GM23338 (cell line): ENCODE measurements at regions not wholly inside any gene's neighbourhood (a gene's known extent, or its start where the extent isn't known, plus 50 kb on each side); places are given as distances from the start of the nearest gene placed in this dataset.

Experiments
- ATAC-seq: fragments of 200-7000 bp; cut with Tn5 transposase; 3 replicates; pipeline ENCODE4 v1.9.1; 2020
- DNase-seq: peaks from one replicate; pipeline ENCODE4 v3.0.0-alpha.2; 2015; ENCODE audit warnings: low spot score
- H2AFZ ChIP-seq: fragments of 200-600 bp; sonication (generic); 2 replicates; pipeline ENCODE4 v1.8.0; 2016; ENCODE audit warnings: antibody characterized with exemption, mild to moderate bottlenecking, moderate library complexity
- H3F3A ChIP-seq: fragments of 200-600 bp; sonication (generic); replicated peaks from 2 replicates; pipeline ENCODE4 v1.8.0; 2017; ENCODE audit warnings: antibody characterized with exemption, mixed run types, low read depth
- H3K27ac ChIP-seq: fragments of 200-600 bp; sonication (generic); 2 replicates; pipeline ENCODE4 v1.6.1; 2016; ENCODE audit warnings: low read depth
- H3K27me3 ChIP-seq: fragments of 200-600 bp; sonication (generic); 2 replicates; pipeline ENCODE4 v1.8.0; 2016; ENCODE audit warnings: mild to moderate bottlenecking, mixed run types, moderate library complexity; ENCODE audit not compliant: insufficient read depth
- H3K36me3 ChIP-seq: fragments of 200-600 bp; sonication (generic); 2 replicates; pipeline ENCODE4 v1.8.0; 2016; ENCODE audit warnings: mild to moderate bottlenecking; ENCODE audit not compliant: insufficient read depth
- H3K4me1 ChIP-seq: fragments of 200-600 bp; sonication (generic); 2 replicates; pipeline ENCODE4 v1.8.0; 2016; ENCODE audit warnings: mild to moderate bottlenecking, moderate library complexity; ENCODE audit not compliant: insufficient read depth
- H3K4me2 ChIP-seq: fragments of 200-600 bp; sonication (generic); 2 replicates; pipeline ENCODE4 v1.7.1; 2017; ENCODE audit warnings: mixed run types
- H3K4me3 ChIP-seq: fragments of 200-600 bp; sonication (generic); 2 replicates; pipeline ENCODE4 v1.6.1; 2016; ENCODE audit warnings: mixed run types
- H3K79me2 ChIP-seq: fragments of 200-600 bp; sonication (generic); replicated peaks from 2 replicates; pipeline ENCODE4 v1.8.0; 2017; ENCODE audit warnings: mild to moderate bottlenecking; ENCODE audit not compliant: insufficient read depth
- H3K9me2 ChIP-seq: fragments of 200-600 bp; sonication (generic); 2 replicates; pipeline ENCODE4 v1.8.0; 2017; ENCODE audit not compliant: insufficient read depth
- H4K20me1 ChIP-seq: fragments of 200-600 bp; sonication (generic); replicated peaks from 2 replicates; pipeline ENCODE4 v1.8.0; 2017; ENCODE audit warnings: mild to moderate bottlenecking; ENCODE audit not compliant: insufficient read depth
- H3K27ac Mint-ChIP-seq: 2 replicates; pipeline ENCODE4 v1.8.0; 2020; ENCODE audit warnings: inconsistent platforms, mild to moderate bottlenecking, moderate library complexity, mixed read lengths
- H3K27me3 Mint-ChIP-seq: 3 replicates; pipeline ENCODE4 v1.8.0; 2022; ENCODE audit warnings: low read depth, mild to moderate bottlenecking, moderate library complexity, mixed read lengths, inconsistent platforms; ENCODE audit not compliant: insufficient read depth, poor library complexity
- H3K36me3 Mint-ChIP-seq: 3 replicates; pipeline ENCODE4 v1.8.0; 2021; ENCODE audit warnings: low read depth, mild to moderate bottlenecking, inconsistent platforms, moderate library complexity, mixed read lengths
- H3K4me1 Mint-ChIP-seq: 3 replicates; pipeline ENCODE4 v1.8.0; 2020; ENCODE audit warnings: mild to moderate bottlenecking, inconsistent platforms, mixed read lengths
- H3K4me3 Mint-ChIP-seq: 3 replicates; pipeline ENCODE4 v1.8.0; 2021; ENCODE audit warnings: moderate library complexity, mild to moderate bottlenecking, inconsistent platforms, mixed read lengths
- H3K9me3 Mint-ChIP-seq: 3 replicates; pipeline ENCODE4 v1.8.0; 2020; ENCODE audit warnings: moderate library complexity, mild to moderate bottlenecking, inconsistent platforms, mixed read lengths
- CREB1 ChIP-seq: fragments of 250-450 bp; sonication (Bioruptor Pico); IDR thresholded peaks from 2 replicates; pipeline ENCODE4 v1.5.0; 2020; ENCODE audit warnings: low read depth, mild to moderate bottlenecking, moderate library complexity
- EZH2phosphoT487 ChIP-seq: fragments of 200-600 bp; sonication (generic); IDR thresholded peaks from one replicate; pipeline ENCODE4 v1.8.1; 2018; ENCODE audit warnings: antibody characterized with exemption; ENCODE audit not compliant: unreplicated experiment
- JUNB ChIP-seq: IDR thresholded peaks from one replicate; pipeline ENCODE4 v1.6.1; 2016; ENCODE audit warnings: antibody characterized with exemption; ENCODE audit not compliant: unreplicated experiment
- NANOG ChIP-seq: IDR thresholded peaks from 2 replicates; pipeline ENCODE4 v1.6.1; 2016; ENCODE audit warnings: antibody characterized with exemption, borderline replicate concordance
- REST ChIP-seq: IDR thresholded peaks from one replicate; pipeline ENCODE4 v1.6.1; 2018; ENCODE audit warnings: antibody characterized with exemption; ENCODE audit not compliant: unreplicated experiment
- STAT1 ChIP-seq: IDR thresholded peaks from one replicate; pipeline ENCODE4 v1.6.1; 2016; ENCODE audit warnings: antibody characterized with exemption; ENCODE audit not compliant: unreplicated experiment
- ZNF114 ChIP-seq: fragments of 250-450 bp; sonication (Bioruptor Pico); IDR thresholded peaks from 2 replicates; pipeline ENCODE4 v1.5.0; 2020; ENCODE audit warnings: mild to moderate bottlenecking, moderate library complexity
- TF ChIP-seq, protein P1 (sequence below), 2 experiments: fragments of 200-600 bp in 1 of 2; sonication (generic) in 1 of 2; conservative IDR thresholded peaks; 2 replicates each; pipeline versions ENCODE4 v1.5.1 to v1.6.1; 2016 to 2017; ENCODE audit warnings: antibody characterized with exemption in 2 of 2, low read depth in 2 of 2, mild to moderate bottlenecking in 2 of 2, moderate library complexity in 1 of 2
- TF ChIP-seq, protein P2 (sequence below): fragments of 250-450 bp; sonication (Bioruptor Pico); IDR thresholded peaks from 2 replicates; pipeline ENCODE4 v1.5.0; 2020; ENCODE audit warnings: mild to moderate bottlenecking, moderate library complexity
- TF ChIP-seq, protein P3 (sequence below): IDR thresholded peaks from 2 replicates; pipeline ENCODE4 v1.6.1; 2016; ENCODE audit warnings: antibody characterized with exemption

DNA sequence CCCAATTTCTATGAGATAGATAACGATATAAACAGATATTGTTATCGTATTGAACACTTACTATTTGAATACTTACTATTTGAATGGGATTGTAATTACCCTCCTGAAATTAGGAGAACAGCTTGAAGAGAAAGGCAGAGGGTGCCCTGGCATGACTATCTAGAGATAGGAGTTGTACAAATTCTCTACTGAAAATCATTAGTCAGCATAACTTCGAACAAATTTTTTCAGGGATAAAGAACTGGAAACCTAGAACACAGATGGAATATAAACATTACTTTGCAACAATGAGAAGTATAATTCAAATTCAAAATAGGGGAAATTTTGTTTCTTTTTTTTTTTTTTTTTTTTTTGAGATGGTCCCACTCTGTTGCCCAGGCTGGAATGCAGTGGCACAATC is 1096.8 kb downstream of the C4orf33 start:
- Mint-ChIP-seq H3K27me3 (peaks cover 4% of the 10 kb centered on the region), H3K36me3 (peaks cover 41% of the 10 kb centered on the region), H3K4me1 (peaks cover 3% of the 10 kb centered on the region; the same call in 1 of the 3 replicates), H3K27ac (no peak overlapping the region), H3K4me3 (no peak overlapping the region), H3K9me3 (peaks cover 25% of the 10 kb centered on the region)
- Histone ChIP-seq H4K20me1 (no peaks in the 10 kb centered on the region), H3K4me1 (no peaks in the 10 kb centered on the region), H3K9me2 (peaks cover 19% of the 10 kb centered on the region), H3K27ac (no peak overlapping the region), H3F3A (no peaks in the 10 kb centered on the region), H2AFZ (no peak overlapping the region; the same call in 1 of the 2 replicates), H3K4me3 (no peak overlapping the region), H3K4me2 (no peak overlapping the region), H3K27me3 (no peaks in the 10 kb centered on the region), H3K79me2 (no peaks in the 10 kb centered on the region), H3K36me3 (no peaks in the 10 kb centered on the region)
- DNase-seq (no peak), ATAC-seq (no peak)
- TF ChIP-seq STAT1 (no peak), CREB1 (CRISPR knock-in tag) (no peak)

DNA sequence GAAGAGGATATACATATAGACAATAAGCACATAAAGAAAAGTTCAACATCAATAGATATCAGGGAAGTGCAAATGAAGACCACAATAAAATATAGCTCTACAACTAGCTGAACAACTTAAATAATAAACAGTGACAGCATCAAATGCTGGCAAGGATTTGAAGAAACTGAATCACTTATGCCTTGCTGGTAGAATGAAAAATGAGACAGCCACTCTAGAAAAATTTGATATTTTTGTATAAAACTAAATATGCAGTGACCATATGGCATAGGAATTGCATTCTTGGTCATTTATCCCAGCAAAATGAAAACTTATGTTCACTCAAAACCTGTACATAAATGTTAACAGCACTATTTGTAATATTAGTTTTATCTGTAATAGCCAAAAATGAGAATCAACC is 1102.0 kb downstream of the C4orf33 start:
- Mint-ChIP-seq H3K27ac (no peak overlapping the region), H3K9me3 (peaks cover 22% of the 10 kb centered on the region), H3K27me3 (peaks cover under 1% of the 10 kb centered on the region), H3K4me1 (no peaks in the 10 kb centered on the region), H3K36me3 (peaks cover 17% of the 10 kb centered on the region), H3K4me3 (no peak overlapping the region)
- Histone ChIP-seq H3K4me3 (no peak overlapping the region), H3K4me2 (no peak overlapping the region), H3F3A (no peaks in the 10 kb centered on the region), H3K79me2 (no peaks in the 10 kb centered on the region), H3K9me2 (no peaks in the 10 kb centered on the region), H3K27ac (no peak overlapping the region), H3K4me1 (no peaks in the 10 kb centered on the region), H2AFZ (no peak overlapping the region), H3K27me3 (no peaks in the 10 kb centered on the region), H4K20me1 (no peaks in the 10 kb centered on the region), H3K36me3 (no peaks in the 10 kb centered on the region)
- DNase-seq, result no peak
- ATAC-seq, result no peak
- TF ChIP-seq, protein P1, sequence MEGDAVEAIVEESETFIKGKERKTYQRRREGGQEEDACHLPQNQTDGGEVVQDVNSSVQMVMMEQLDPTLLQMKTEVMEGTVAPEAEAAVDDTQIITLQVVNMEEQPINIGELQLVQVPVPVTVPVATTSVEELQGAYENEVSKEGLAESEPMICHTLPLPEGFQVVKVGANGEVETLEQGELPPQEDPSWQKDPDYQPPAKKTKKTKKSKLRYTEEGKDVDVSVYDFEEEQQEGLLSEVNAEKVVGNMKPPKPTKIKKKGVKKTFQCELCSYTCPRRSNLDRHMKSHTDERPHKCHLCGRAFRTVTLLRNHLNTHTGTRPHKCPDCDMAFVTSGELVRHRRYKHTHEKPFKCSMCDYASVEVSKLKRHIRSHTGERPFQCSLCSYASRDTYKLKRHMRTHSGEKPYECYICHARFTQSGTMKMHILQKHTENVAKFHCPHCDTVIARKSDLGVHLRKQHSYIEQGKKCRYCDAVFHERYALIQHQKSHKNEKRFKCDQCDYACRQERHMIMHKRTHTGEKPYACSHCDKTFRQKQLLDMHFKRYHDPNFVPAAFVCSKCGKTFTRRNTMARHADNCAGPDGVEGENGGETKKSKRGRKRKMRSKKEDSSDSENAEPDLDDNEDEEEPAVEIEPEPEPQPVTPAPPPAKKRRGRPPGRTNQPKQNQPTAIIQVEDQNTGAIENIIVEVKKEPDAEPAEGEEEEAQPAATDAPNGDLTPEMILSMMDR (conservative IDR thresholded peaks at IDR 0.05; ENCODE audit: low read depth in 2 of 2), result no peak
- TF ChIP-seq, protein P2, sequence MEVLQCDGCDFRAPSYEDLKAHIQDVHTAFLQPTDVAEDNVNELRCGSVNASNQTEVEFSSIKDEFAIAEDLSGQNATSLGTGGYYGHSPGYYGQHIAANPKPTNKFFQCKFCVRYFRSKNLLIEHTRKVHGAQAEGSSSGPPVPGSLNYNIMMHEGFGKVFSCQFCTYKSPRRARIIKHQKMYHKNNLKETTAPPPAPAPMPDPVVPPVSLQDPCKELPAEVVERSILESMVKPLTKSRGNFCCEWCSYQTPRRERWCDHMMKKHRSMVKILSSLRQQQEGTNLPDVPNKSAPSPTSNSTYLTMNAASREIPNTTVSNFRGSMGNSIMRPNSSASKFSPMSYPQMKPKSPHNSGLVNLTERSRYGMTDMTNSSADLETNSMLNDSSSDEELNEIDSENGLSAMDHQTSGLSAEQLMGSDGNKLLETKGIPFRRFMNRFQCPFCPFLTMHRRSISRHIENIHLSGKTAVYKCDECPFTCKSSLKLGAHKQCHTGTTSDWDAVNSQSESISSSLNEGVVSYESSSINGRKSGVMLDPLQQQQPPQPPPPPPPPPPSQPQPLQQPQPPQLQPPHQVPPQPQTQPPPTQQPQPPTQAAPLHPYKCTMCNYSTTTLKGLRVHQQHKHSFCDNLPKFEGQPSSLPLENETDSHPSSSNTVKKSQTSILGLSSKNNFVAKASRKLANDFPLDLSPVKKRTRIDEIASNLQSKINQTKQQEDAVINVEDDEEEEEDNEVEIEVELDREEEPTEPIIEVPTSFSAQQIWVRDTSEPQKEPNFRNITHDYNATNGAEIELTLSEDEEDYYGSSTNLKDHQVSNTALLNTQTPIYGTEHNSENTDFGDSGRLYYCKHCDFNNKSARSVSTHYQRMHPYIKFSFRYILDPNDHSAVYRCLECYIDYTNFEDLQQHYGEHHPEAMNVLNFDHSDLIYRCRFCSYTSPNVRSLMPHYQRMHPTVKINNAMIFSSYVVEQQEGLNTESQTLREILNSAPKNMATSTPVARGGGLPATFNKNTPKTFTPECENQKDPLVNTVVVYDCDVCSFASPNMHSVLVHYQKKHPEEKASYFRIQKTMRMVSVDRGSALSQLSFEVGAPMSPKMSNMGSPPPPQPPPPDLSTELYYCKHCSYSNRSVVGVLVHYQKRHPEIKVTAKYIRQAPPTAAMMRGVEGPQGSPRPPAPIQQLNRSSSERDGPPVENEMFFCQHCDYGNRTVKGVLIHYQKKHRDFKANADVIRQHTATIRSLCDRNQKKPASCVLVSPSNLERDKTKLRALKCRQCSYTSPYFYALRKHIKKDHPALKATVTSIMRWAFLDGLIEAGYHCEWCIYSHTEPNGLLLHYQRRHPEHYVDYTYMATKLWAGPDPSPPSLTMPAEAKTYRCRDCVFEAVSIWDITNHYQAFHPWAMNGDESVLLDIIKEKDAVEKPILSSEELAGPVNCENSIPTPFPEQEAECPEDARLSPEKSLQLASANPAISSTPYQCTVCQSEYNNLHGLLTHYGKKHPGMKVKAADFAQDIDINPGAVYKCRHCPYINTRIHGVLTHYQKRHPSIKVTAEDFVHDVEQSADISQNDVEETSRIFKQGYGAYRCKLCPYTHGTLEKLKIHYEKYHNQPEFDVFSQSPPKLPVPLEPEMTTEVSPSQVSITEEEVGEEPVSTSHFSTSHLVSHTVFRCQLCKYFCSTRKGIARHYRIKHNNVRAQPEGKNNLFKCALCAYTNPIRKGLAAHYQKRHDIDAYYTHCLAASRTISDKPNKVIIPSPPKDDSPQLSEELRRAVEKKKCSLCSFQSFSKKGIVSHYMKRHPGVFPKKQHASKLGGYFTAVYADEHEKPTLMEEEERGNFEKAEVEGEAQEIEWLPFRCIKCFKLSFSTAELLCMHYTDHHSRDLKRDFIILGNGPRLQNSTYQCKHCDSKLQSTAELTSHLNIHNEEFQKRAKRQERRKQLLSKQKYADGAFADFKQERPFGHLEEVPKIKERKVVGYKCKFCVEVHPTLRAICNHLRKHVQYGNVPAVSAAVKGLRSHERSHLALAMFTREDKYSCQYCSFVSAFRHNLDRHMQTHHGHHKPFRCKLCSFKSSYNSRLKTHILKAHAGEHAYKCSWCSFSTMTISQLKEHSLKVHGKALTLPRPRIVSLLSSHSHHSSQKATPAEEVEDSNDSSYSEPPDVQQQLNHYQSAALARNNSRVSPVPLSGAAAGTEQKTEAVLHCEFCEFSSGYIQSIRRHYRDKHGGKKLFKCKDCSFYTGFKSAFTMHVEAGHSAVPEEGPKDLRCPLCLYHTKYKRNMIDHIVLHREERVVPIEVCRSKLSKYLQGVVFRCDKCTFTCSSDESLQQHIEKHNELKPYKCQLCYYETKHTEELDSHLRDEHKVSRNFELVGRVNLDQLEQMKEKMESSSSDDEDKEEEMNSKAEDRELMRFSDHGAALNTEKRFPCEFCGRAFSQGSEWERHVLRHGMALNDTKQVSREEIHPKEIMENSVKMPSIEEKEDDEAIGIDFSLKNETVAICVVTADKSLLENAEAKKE (CRISPR knock-in tag), result no peak
- TF ChIP-seq, protein P3, sequence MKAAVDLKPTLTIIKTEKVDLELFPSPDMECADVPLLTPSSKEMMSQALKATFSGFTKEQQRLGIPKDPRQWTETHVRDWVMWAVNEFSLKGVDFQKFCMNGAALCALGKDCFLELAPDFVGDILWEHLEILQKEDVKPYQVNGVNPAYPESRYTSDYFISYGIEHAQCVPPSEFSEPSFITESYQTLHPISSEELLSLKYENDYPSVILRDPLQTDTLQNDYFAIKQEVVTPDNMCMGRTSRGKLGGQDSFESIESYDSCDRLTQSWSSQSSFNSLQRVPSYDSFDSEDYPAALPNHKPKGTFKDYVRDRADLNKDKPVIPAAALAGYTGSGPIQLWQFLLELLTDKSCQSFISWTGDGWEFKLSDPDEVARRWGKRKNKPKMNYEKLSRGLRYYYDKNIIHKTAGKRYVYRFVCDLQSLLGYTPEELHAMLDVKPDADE, result no peak
- TF ChIP-seq EZH2phosphoT487 (no peak), CREB1 (CRISPR knock-in tag) (no peak), ZNF114 (CRISPR knock-in tag) (no peak), NANOG (no peak), JUNB (no peak), REST (no peak)
